Right atrium auricular region (tissue), 2 donors: ENCODE measurements at regions not wholly inside any gene's neighbourhood (a gene's known extent, or its start where the extent isn't known, plus 50 kb on each side); places are given as distances from the start of the nearest gene placed in this dataset.

Experiments
- DNase-seq: peaks from one replicate; pipeline ENCODE4 v3.0.0-alpha.2; 2019; ENCODE audit warnings: low spot score
- H3K27ac ChIP-seq, 2 donors: fragments of 200-600 bp; sonication (generic); 1 replicate in 1 of 2; 2 replicates in 1 of 2; pipeline ENCODE4 v1.5.1; 2016 to 2019
- H3K27me3 ChIP-seq, 2 donors: fragments of 200-600 bp; sonication (generic); one replicate each; pipeline versions ENCODE4 v1.5.1 to v1.6.0; 2017 to 2019
- H3K36me3 ChIP-seq: fragments of 200-600 bp; sonication (generic); one replicate; pipeline ENCODE4 v1.5.1; 2016
- H3K4me1 ChIP-seq, 2 donors: fragments of 200-600 bp; sonication (generic); one replicate each; pipeline versions ENCODE4 v1.5.1 to v1.6.0; 2017 to 2019
- H3K4me3 ChIP-seq, 2 donors: fragments of 200-600 bp; sonication (generic); 1 replicate in 1 of 2; 2 replicates in 1 of 2; pipeline ENCODE4 v1.5.1; 2017 to 2019; ENCODE audit warnings: mild to moderate bottlenecking in 1 of 2, moderate library complexity in 1 of 2
- H3K9me3 ChIP-seq, 2 donors: fragments of 200-600 bp; sonication (generic); one replicate each; pipeline ENCODE4 v1.5.1; 2019
- CTCF ChIP-seq, 2 donors: fragments of 200-600 bp; sonication (generic); IDR thresholded peaks; one replicate each; pipeline ENCODE4 v1.5.1; 2019; ENCODE audit warnings: antibody characterized with exemption in 2 of 2

- H3K27ac ChIP-seq: no peak overlapping the region
- H3K4me3 ChIP-seq: no peak overlapping the region
- no peaks in the 10 kb centered on the region for H3K36me3 ChIP-seq
- TF ChIP-seq CTCF (IDR thresholded peaks at IDR 0.05): no peak
- no peaks in the 10 kb centered on the region for H3K9me3 ChIP-seq
- H3K27me3 ChIP-seq: no peaks in the 10 kb centered on the region
- H3K4me1 ChIP-seq: no peaks in the 10 kb centered on the region
- no peak for DNase-seq
These were observed 68.6 kb upstream of the FAM9A start for GRCh38 chrX:8869812-8870211.

- H3K36me3 ChIP-seq: no peaks in the 10 kb centered on the region
- H3K9me3 ChIP-seq: no peaks in the 10 kb centered on the region
- TF ChIP-seq CTCF (IDR thresholded peaks at IDR 0.05): peak in 1 of 2 donors; percentile 43
- no peak for DNase-seq
- H3K4me1 ChIP-seq: no peaks in the 10 kb centered on the region
- no peak overlapping the region for H3K27ac ChIP-seq
- no peak overlapping the region for H3K4me3 ChIP-seq
- H3K27me3 ChIP-seq: no peaks in the 10 kb centered on the region
These were observed 67.7 kb upstream of the FAM9A start for GRCh38 chrX:8868906-8869305.

GRCh38 chrX:8868070-8868773 lies 67.0 kb upstream of the FAM9A start:
- no peak overlapping the region for H3K27ac ChIP-seq
- H3K4me3 ChIP-seq: no peak overlapping the region
- no peak for TF ChIP-seq CTCF (IDR thresholded peaks at IDR 0.05)
- H3K9me3 ChIP-seq: no peaks in the 10 kb centered on the region
- no peaks in the 10 kb centered on the region for H3K4me1 ChIP-seq
- no peaks in the 10 kb centered on the region for H3K27me3 ChIP-seq
- no peak for DNase-seq
- H3K36me3 ChIP-seq: no peaks in the 10 kb centered on the region

DNA sequence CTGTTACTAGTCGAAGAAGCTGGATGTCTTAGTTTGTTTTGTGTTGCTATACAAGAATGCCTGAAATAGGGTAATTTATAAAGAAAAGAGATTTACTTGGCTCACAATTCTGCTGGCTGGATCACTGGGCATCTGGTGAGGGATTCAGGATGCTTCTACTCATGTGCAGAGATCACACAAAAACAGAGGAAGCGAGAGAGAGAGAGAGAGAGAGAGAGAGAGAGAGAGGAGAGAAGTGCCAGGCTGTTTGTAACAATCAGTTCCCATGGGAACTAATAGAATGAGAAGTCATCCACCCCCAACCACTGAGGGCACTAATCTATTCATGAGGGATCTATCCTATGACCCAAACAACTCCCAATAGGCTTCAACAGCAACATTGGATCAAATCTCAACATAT lies 66.2 kb upstream of the FAM9A start:
- H3K9me3 ChIP-seq: no peaks in the 10 kb centered on the region
- no peak overlapping the region for H3K27ac ChIP-seq
- H3K36me3 ChIP-seq: no peaks in the 10 kb centered on the region
- no peak overlapping the region for H3K4me3 ChIP-seq
- no peaks in the 10 kb centered on the region for H3K4me1 ChIP-seq
- TF ChIP-seq CTCF (IDR thresholded peaks at IDR 0.05): no peak
- no peak for DNase-seq
- H3K27me3 ChIP-seq: no peaks in the 10 kb centered on the region

GRCh38 chrX:8864161-8864560 lies 63.0 kb upstream of the FAM9A start:
- TF ChIP-seq CTCF (IDR thresholded peaks at IDR 0.05): no peak
- H3K27me3 ChIP-seq: no peaks in the 10 kb centered on the region

DNA sequence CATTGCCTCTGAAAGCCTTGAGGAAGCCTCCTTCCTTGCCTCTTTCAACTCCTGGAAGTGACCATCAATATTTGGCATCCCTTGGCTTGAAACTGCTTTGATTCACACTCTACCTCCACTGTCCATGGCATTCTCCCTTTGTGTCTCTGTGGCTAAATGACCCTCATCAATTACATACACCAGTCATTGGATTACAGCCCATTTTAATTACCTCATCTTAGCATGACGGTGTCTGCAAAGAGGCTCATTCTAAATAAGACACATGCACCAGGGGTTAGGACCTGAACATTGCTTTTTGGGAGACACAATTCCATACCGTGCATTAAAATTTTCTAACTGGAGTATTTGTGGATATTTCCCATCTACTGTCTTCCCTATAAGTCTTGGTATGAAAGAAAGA lies 60.7 kb upstream of the FAM9A start:
- Histone ChIP-seq H3K27ac (no peak overlapping the region), H3K27me3 (no peaks in the 10 kb centered on the region), H3K4me1 (no peaks in the 10 kb centered on the region), H3K9me3 (no peaks in the 10 kb centered on the region), H3K36me3 (no peaks in the 10 kb centered on the region), H3K4me3 (no peak overlapping the region)
- no peak for TF ChIP-seq CTCF (IDR thresholded peaks at IDR 0.05)
- no peak for DNase-seq

More at GRCh38 chrX:8864161-8864560, 63.0 kb upstream of the FAM9A start:
- no peak for DNase-seq
- H3K4me3 ChIP-seq: no peak overlapping the region
- H3K9me3 ChIP-seq: no peaks in the 10 kb centered on the region
- H3K4me1 ChIP-seq: no peaks in the 10 kb centered on the region
- no peaks in the 10 kb centered on the region for H3K36me3 ChIP-seq
- H3K27ac ChIP-seq: no peak overlapping the region
